Heart left ventricle (tissue), 16 donors: ENCODE measurements at regions not wholly inside any gene's neighbourhood (a gene's known extent, or its start where the extent isn't known, plus 50 kb on each side); places are given as distances from the start of the nearest gene placed in this dataset.

Experiments
- ATAC-seq, 4 donors: fragments of 200-7000 bp; cut with Tn5 transposase; one replicate each; pipeline ENCODE4 v1.9.1; 2020 to 2022; ENCODE audit warnings: moderate library complexity in 4 of 4, mild to moderate bottlenecking in 3 of 4, moderate number of reproducible peaks in 1 of 4
- DNase-seq, 5 donors: peaks; one replicate each; pipeline ENCODE4 v3.0.0-alpha.2; 2020
- H3K27ac ChIP-seq, 12 donors: fragments of 200-600 bp; sonication (generic) in 4 of 12; one replicate each; pipeline versions ENCODE4 v1.5.0 to v1.8.0; 2016 to 2022; ENCODE audit warnings: mild to moderate bottlenecking in 2 of 12
- H3K27me3 ChIP-seq, 9 donors: fragments of 200-600 bp; sonication (generic) in 2 of 9; one replicate each; pipeline versions ENCODE4 v1.5.1 to v1.8.0; 2016 to 2022; ENCODE audit warnings: mild to moderate bottlenecking in 3 of 9
- H3K36me3 ChIP-seq, 9 donors: fragments of 200-600 bp; sonication (generic) in 2 of 9; one replicate each; pipeline versions ENCODE4 v1.5.0 to v1.8.0; 2018 to 2022; ENCODE audit warnings: mild to moderate bottlenecking in 2 of 9
- H3K4me1 ChIP-seq, 12 donors: fragments of 200-600 bp; sonication (generic) in 4 of 12; one replicate each; pipeline versions ENCODE4 v1.5.0 to v1.8.0; 2016 to 2022; ENCODE audit warnings: mild to moderate bottlenecking in 3 of 12
- H3K4me3 ChIP-seq, 12 donors: fragments of 200-600 bp; sonication (generic) in 4 of 12; one replicate each; pipeline versions ENCODE4 v1.5.0 to v1.8.0; 2017 to 2022; ENCODE audit warnings: mild to moderate bottlenecking in 9 of 12, moderate library complexity in 4 of 12
- H3K9me3 ChIP-seq, 12 donors: fragments of 200-600 bp; sonication (generic) in 4 of 12; one replicate each; pipeline versions ENCODE4 v1.5.0 to v1.8.0; 2016 to 2022; ENCODE audit warnings: mild to moderate bottlenecking in 1 of 12
- CTCF ChIP-seq, 12 donors: fragments of 200-600 bp; sonication (generic) in 4 of 12; IDR thresholded peaks; one replicate each; pipeline versions ENCODE4 v1.5.0 to v1.8.0; 2018 to 2022; ENCODE audit warnings: antibody characterized with exemption in 12 of 12, mild to moderate bottlenecking in 5 of 12
- POLR2A ChIP-seq, 2 donors: fragments of 450-650 bp; IDR thresholded peaks; one replicate each; pipeline ENCODE4 v1.6.1; 2017; ENCODE audit warnings: antibody characterized with exemption in 2 of 2, mild to moderate bottlenecking in 2 of 2, moderate library complexity in 2 of 2
- WGBS, 4 donors: extraction: QIAGEN DNeasy Blood & Tissue Kit in 2 of 4; methylation state at CpG; one replicate each; pipeline versions ENCODE4 v1.1.5 to v1.1.7; 2013 to 2018; 5-methylcytosine and 5-hydroxymethylcytosine counted together
- intact Hi-C, 10 donors: fragments of 100-400 bp; cut with DNase I; formaldehyde crosslinking; loops; one replicate each; pipeline versions ENCODE4 v1.11.1 to v1.14.2; 2022
- donor health status: ischemic (EF 13 %, LVEDD 7.1; RV severe dilation, severe dysfunction).
- donor health status: healthy with polysubstance abuse.
- donor health status: DM: no; HTN: yes; CAD: no.
- donor health status: DM: no; HTN: no; CAD: no.
- donor health status: ischemic (EF 25% LVEDD 6.9; RV normal size, moderate dysfunction).
- donor health status: ischemic (EF 25% LVEDD 5.7; RV mildly dilated, moderate dysfunction).
- donor health status: healthy.
- donor health status: DM: yes; HTN: yes; CAD: no.
- donor health status: ischemic (EF 35%, LVEDD 5.7; RV mildly dilated, moderate dysfunction).
- donor health status: nonischemic (EF 11% LVEDD 7.7; RV severe dilation, severe dysfunction).
- donor health status: DM: yes; HTN: yes; CAD: no.
- donor health status: PGD.
- donor health status: ischemic (EF 29% LVEDD 5.4; RV normal size, mild dysfunction).
- donor health status: nonischemic (EF 23%, LVEDD 6.1; RV moderate dilation, normal function).

- no peak overlapping the region for H3K4me3 ChIP-seq
- intact Hi-C loops = no loop called here
- no peak overlapping the region for H3K27ac ChIP-seq
- no peak for TF ChIP-seq CTCF (IDR thresholded peaks at IDR 0.05)
- no peak for TF ChIP-seq POLR2A (IDR thresholded peaks at IDR 0.05)
- H3K27me3 ChIP-seq = no peaks in the 10 kb centered on the region
- H3K4me1 ChIP-seq = peaks cover 0 to 18% (median 0%) of the 10 kb centered on the region in 12 donors
- H3K9me3 ChIP-seq = peaks cover 0 to 4% (median 0%) of the 10 kb centered on the region in 12 donors
- no peak for ATAC-seq
- WGBS, 4 donors = 66 to 78% (median 77%) methylated on average over 3 of the region's 3 CpGs
- no peak for DNase-seq
- no peaks in the 10 kb centered on the region for H3K36me3 ChIP-seq
These were observed 422.5 kb upstream of the SEMA6D start for GRCh38 chr15:47294765-47295259.

- intact Hi-C loops = no loop called here
- DNase-seq (no peak), ATAC-seq (no peak)
- TF ChIP-seq POLR2A (IDR thresholded peaks at IDR 0.05) (no peak), CTCF (IDR thresholded peaks at IDR 0.05) (no peak)
- Histone ChIP-seq H3K36me3 (no peaks in the 10 kb centered on the region), H3K9me3 (peaks cover 0 to 4% (median 0%) of the 10 kb centered on the region in 12 donors), H3K27ac (no peak overlapping the region), H3K4me1 (peaks cover 0 to 17% (median 0%) of the 10 kb centered on the region in 12 donors), H3K27me3 (no peaks in the 10 kb centered on the region), H3K4me3 (no peak overlapping the region)
- WGBS, 4 donors = 95 to 97% (median 97%) methylated on average over 4 of the region's 4 CpGs
These were observed 420.4 kb upstream of the SEMA6D start for GRCh38 chr15:47296881-47297280.

GRCh38 chr15:47299846-47300434 is 417.4 kb upstream of the SEMA6D start:
- Histone ChIP-seq H3K4me3 (no peak overlapping the region), H3K9me3 (no peaks in the 10 kb centered on the region), H3K36me3 (no peaks in the 10 kb centered on the region), H3K27ac (no peak overlapping the region), H3K4me1 (no peaks in the 10 kb centered on the region), H3K27me3 (no peaks in the 10 kb centered on the region)
- 76 to 85% (median 82%) methylated on average over 5 of the region's 5 CpGs for WGBS, 4 donors
- TF ChIP-seq POLR2A (IDR thresholded peaks at IDR 0.05) = no peak
- TF ChIP-seq CTCF (IDR thresholded peaks at IDR 0.05) = no peak
- DNase-seq (no peak), ATAC-seq (no peak)
- intact Hi-C loops = no loop called here

GRCh38 chr15:47300596-47300995 is 416.7 kb upstream of the SEMA6D start:
- Histone ChIP-seq H3K4me3 (no peak overlapping the region), H3K36me3 (no peaks in the 10 kb centered on the region), H3K27ac (no peak overlapping the region), H3K9me3 (no peaks in the 10 kb centered on the region), H3K4me1 (no peaks in the 10 kb centered on the region), H3K27me3 (no peaks in the 10 kb centered on the region)
- TF ChIP-seq CTCF (IDR thresholded peaks at IDR 0.05) (no peak), POLR2A (IDR thresholded peaks at IDR 0.05) (no peak)
- intact Hi-C loops = no loop called here
- ATAC-seq (no peak), DNase-seq (no peak)
